HFFc6 (cell line): ENCODE measurements at regions not wholly inside any gene's neighbourhood (a gene's known extent, or its start where the extent isn't known, plus 50 kb on each side); places are given as distances from the start of the nearest gene placed in this dataset.

Experiments used
- DNase-seq: peaks from one replicate; pipeline ENCODE4 v3.0.0-alpha.2; 2018
- H3K27ac Mint-ChIP-seq: 2 replicates; pipeline ENCODE4 v1.8.0; 2020; ENCODE audit warnings: mild to moderate bottlenecking, mixed read lengths
- H3K27me3 Mint-ChIP-seq: 2 replicates; pipeline ENCODE4 v1.8.0; 2021; ENCODE audit warnings: mild to moderate bottlenecking, moderate library complexity, mixed read lengths; ENCODE audit not compliant: insufficient read depth
- H3K36me3 Mint-ChIP-seq: 2 replicates; pipeline ENCODE4 v1.8.0; 2021; ENCODE audit warnings: low read depth, mixed read lengths
- H3K4me1 Mint-ChIP-seq: 2 replicates; pipeline ENCODE4 v1.8.0; 2020; ENCODE audit warnings: low read depth, mixed read lengths
- H3K4me3 Mint-ChIP-seq: 2 replicates; pipeline ENCODE4 v1.8.0; 2020; ENCODE audit warnings: mild to moderate bottlenecking, moderate library complexity, mixed read lengths
- H3K9me3 Mint-ChIP-seq: 2 replicates; pipeline ENCODE4 v1.8.0; 2020; ENCODE audit warnings: mild to moderate bottlenecking, mixed read lengths
- CTCF ChIP-seq: fragments of 200-600 bp; sonication (generic); IDR thresholded peaks from 2 replicates; pipeline ENCODE4 v1.5.0; 2021; ENCODE audit warnings: antibody characterized with exemption, mild to moderate bottlenecking

- Mint-ChIP-seq H3K36me3 (no peaks in the 10 kb centered on the region), H3K27ac (no peak overlapping the region), H3K9me3 (peaks cover 28% of the 10 kb centered on the region), H3K27me3 (no peaks in the 10 kb centered on the region), H3K4me1 (no peaks in the 10 kb centered on the region), H3K4me3 (no peak overlapping the region)
- DNase-seq: no peak
- no peak for TF ChIP-seq CTCF
Observed at GRCh38 chr13:89862691-89863036, 1484.8 kb upstream of the MIR17HG start.

GRCh38 chr13:89865164-89866064, 1482.1 kb upstream of the MIR17HG start:
- H3K4me3 Mint-ChIP-seq: no peak overlapping the region

GRCh38 chr13:89869312-89869711, 1478.2 kb upstream of the MIR17HG start:
- H3K9me3 Mint-ChIP-seq: peaks cover 26% of the 10 kb centered on the region
- H3K4me3 Mint-ChIP-seq: no peak overlapping the region
- H3K27me3 Mint-ChIP-seq: no peaks in the 10 kb centered on the region
- no peak for TF ChIP-seq CTCF
- no peak for DNase-seq
- no peaks in the 10 kb centered on the region for H3K36me3 Mint-ChIP-seq
- H3K27ac Mint-ChIP-seq: no peak overlapping the region
- H3K4me1 Mint-ChIP-seq: no peaks in the 10 kb centered on the region

More at GRCh38 chr13:89865164-89866064, 1482.1 kb upstream of the MIR17HG start:
- Mint-ChIP-seq H3K27ac (no peak overlapping the region), H3K27me3 (no peaks in the 10 kb centered on the region), H3K9me3 (peaks cover 27% of the 10 kb centered on the region), H3K4me1 (no peaks in the 10 kb centered on the region), H3K36me3 (no peaks in the 10 kb centered on the region)
- DNase-seq: no peak
- TF ChIP-seq CTCF: no peak

GRCh38 chr13:89878904-89879303, 1468.6 kb upstream of the MIR17HG start:
- H3K27ac Mint-ChIP-seq: no peak overlapping the region
- H3K4me3 Mint-ChIP-seq: no peak overlapping the region
- no peaks in the 10 kb centered on the region for H3K4me1 Mint-ChIP-seq
- H3K27me3 Mint-ChIP-seq: no peaks in the 10 kb centered on the region
- no peaks in the 10 kb centered on the region; the same call in 1 of the 2 replicates for H3K9me3 Mint-ChIP-seq
- no peaks in the 10 kb centered on the region for H3K36me3 Mint-ChIP-seq
- no peak for TF ChIP-seq CTCF
- DNase-seq: no peak

- H3K36me3 Mint-ChIP-seq: no peaks in the 10 kb centered on the region
- no peak for DNase-seq
- no peak overlapping the region for H3K27ac Mint-ChIP-seq
- H3K4me3 Mint-ChIP-seq: no peak overlapping the region
- no peaks in the 10 kb centered on the region; the same call in 1 of the 2 replicates for H3K4me1 Mint-ChIP-seq
- peaks cover 4% of the 10 kb centered on the region; the same call in 1 of the 2 replicates for H3K9me3 Mint-ChIP-seq
- H3K27me3 Mint-ChIP-seq: no peaks in the 10 kb centered on the region
- no peak for TF ChIP-seq CTCF
Observed at GRCh38 chr13:89880201-89880600, 1467.3 kb upstream of the MIR17HG start.
